MCF 10A (cell line): ENCODE measurements at regions not wholly inside any gene's neighbourhood (a gene's known extent, or its start where the extent isn't known, plus 50 kb on each side); places are given as distances from the start of the nearest gene placed in this dataset.

Source experiments
- BruUV-seq: library from RNA; stranded (reverse); fragments of 400-500 nt; replicated peaks from 2 replicates; lab custom pipeline; 2021; lab: Mats Ljungman, UMichigan
- CTCF ChIA-PET: fragments of 300-600 bp; sonication (Branson Sonifier 250); formaldehyde crosslinking; extraction: SDS; loops from one replicate; lab custom pipeline; 2021; ENCODE audit warnings: antibody characterized with exemption, inconsistent platforms; lab: Yijun Ruan, JAX
- POLR2A ChIA-PET: fragments of 300-600, 350-650 bp; sonication (Branson Sonifier 250); formaldehyde crosslinking; extraction: SDS; loops from one replicate; lab custom pipeline; 2020; ENCODE audit warnings: antibody characterized with exemption, inconsistent platforms; lab: Yijun Ruan, JAX
- DNase-seq: peaks from one replicate; pipeline ENCODE4 v3.0.0-alpha.2; 2018; ENCODE audit not compliant: unreplicated experiment
- H3K27ac Mint-ChIP-seq: one replicate; pipeline ENCODE4 v1.8.0; 2022; ENCODE audit warnings: mild to moderate bottlenecking, low read depth, mixed read lengths; ENCODE audit not compliant: unreplicated experiment
- H3K27me3 Mint-ChIP-seq: one replicate; pipeline ENCODE4 v1.8.0; 2022; ENCODE audit warnings: mixed read lengths; ENCODE audit not compliant: insufficient read depth, unreplicated experiment
- H3K36me3 Mint-ChIP-seq: one replicate; pipeline ENCODE4 v1.8.0; 2022; ENCODE audit warnings: mild to moderate bottlenecking, moderate library complexity, mixed read lengths; ENCODE audit not compliant: insufficient read depth, unreplicated experiment
- H3K4me1 Mint-ChIP-seq: one replicate; pipeline ENCODE4 v1.8.0; 2022; ENCODE audit warnings: mixed read lengths; ENCODE audit not compliant: insufficient read depth, unreplicated experiment
- H3K4me3 Mint-ChIP-seq: one replicate; pipeline ENCODE4 v1.8.0; 2022; ENCODE audit warnings: mild to moderate bottlenecking, moderate library complexity, mixed read lengths; ENCODE audit not compliant: unreplicated experiment
- H3K9me3 Mint-ChIP-seq: one replicate; pipeline ENCODE4 v1.8.0; 2022; ENCODE audit warnings: mixed read lengths; ENCODE audit not compliant: unreplicated experiment
- CTCF ChIP-seq: fragments of 200-600 bp; IDR thresholded peaks from one replicate; pipeline ENCODE4 v1.8.0; 2022; ENCODE audit warnings: antibody characterized with exemption, mild to moderate bottlenecking; ENCODE audit not compliant: unreplicated experiment
- intact Hi-C: fragments of 100-400 bp; cut with micrococcal nuclease; formaldehyde crosslinking; loops from 2 replicates; pipeline ENCODE4 v1.14.1; 2022

GRCh38 chr7:125119559-125120115, 190.0 kb upstream of the POT1 start:
- Mint-ChIP-seq H3K27ac (no peak overlapping the region), H3K9me3 (no peaks in the 10 kb centered on the region), H3K4me3 (no peak overlapping the region), H3K4me1 (no peaks in the 10 kb centered on the region), H3K36me3 (no peaks in the 10 kb centered on the region), H3K27me3 (no peaks in the 10 kb centered on the region)
- no peak for DNase-seq
- intact Hi-C loops, result no loop called here
- CTCF ChIA-PET, result interaction anchor here (0.5 to 0.6 kb wide), 3 partner anchors 25 to 509 kb away, joined by 3 to 4 read pairs (median 3); no protein-coding TSS in a partner anchor
- POLR2A ChIA-PET, result no interaction called here
- TF ChIP-seq CTCF, result no peak
- no TSS peak for BruUV-seq

GRCh38 chr7:125118444-125118843, 188.8 kb upstream of the POT1 start:
- DNase-seq, result peak; percentile 14
- POLR2A ChIA-PET, result no interaction called here
- intact Hi-C loops, result no loop called here
- BruUV-seq, result no TSS peak
- Mint-ChIP-seq H3K27ac (no peak overlapping the region), H3K36me3 (no peaks in the 10 kb centered on the region), H3K4me3 (no peak overlapping the region), H3K4me1 (no peaks in the 10 kb centered on the region), H3K9me3 (no peaks in the 10 kb centered on the region), H3K27me3 (no peaks in the 10 kb centered on the region)
- no peak for TF ChIP-seq CTCF
- CTCF ChIA-PET, result no interaction called here

GRCh38 chr7:125112850-125113249, 183.2 kb upstream of the POT1 start:
- peak overlapping the region; percentile 29 for H3K27ac Mint-ChIP-seq
- DNase-seq, result peak; percentile 33
- BruUV-seq, result no TSS peak
- ChIA-PET CTCF (no interaction called here), POLR2A (interaction anchor here (1.4 kb wide), 1 partner anchor 13 kb away, joined by 3 read pairs; no protein-coding TSS in a partner anchor)
- intact Hi-C loops, result no loop called here
- H3K4me1 Mint-ChIP-seq, result no peaks in the 10 kb centered on the region
- TF ChIP-seq CTCF, result no peak
- H3K36me3 Mint-ChIP-seq, result no peaks in the 10 kb centered on the region
- no peaks in the 10 kb centered on the region for H3K27me3 Mint-ChIP-seq
- no peaks in the 10 kb centered on the region for H3K9me3 Mint-ChIP-seq
- H3K4me3 Mint-ChIP-seq, result no peak overlapping the region

- DNase-seq, result no peak
- intact Hi-C loops, result no loop called here
- ChIA-PET CTCF (interaction anchor here (0.6 to 1.7 kb wide), 3 partner anchors 12 to 1201 kb away, joined by 3 to 4 read pairs (median 3); no protein-coding TSS in a partner anchor), POLR2A (interaction anchor here (0.7 to 1.0 kb wide), 2 partner anchors 14 to 1157 kb away, joined by 3 read pairs; no protein-coding TSS in a partner anchor)
- Mint-ChIP-seq H3K27ac (no peak overlapping the region), H3K4me1 (peaks cover 6% of the 10 kb centered on the region), H3K36me3 (peaks cover 4% of the 10 kb centered on the region), H3K27me3 (no peaks in the 10 kb centered on the region), H3K4me3 (no peak overlapping the region), H3K9me3 (no peaks in the 10 kb centered on the region)
- TF ChIP-seq CTCF, result no peak
- BruUV-seq, result no TSS peak
Measured at GRCh38 chr7:125099519-125099918, 169.9 kb upstream of the POT1 start.
